OCI-LY7 (cell line): ENCODE measurements at regions not wholly inside any gene's neighbourhood (a gene's known extent, or its start where the extent isn't known, plus 50 kb on each side); places are given as distances from the start of the nearest gene placed in this dataset.

ENCODE experiments used
- BruUV-seq: library from RNA; stranded (reverse); fragments of 400-500 nt; replicated peaks from 2 replicates; lab custom pipeline; 2021; lab: Mats Ljungman, UMichigan
- CTCF ChIA-PET: fragments of 300-600 bp; sonication (Branson Sonifier 250); formaldehyde crosslinking; loops from one replicate; lab custom pipeline; 2022; ENCODE audit warnings: antibody characterized with exemption; ENCODE audit not compliant: unreplicated experiment; lab: Charles Lee
- POLR2A ChIA-PET: fragments of 300-600 bp; sonication (Branson Sonifier 250); formaldehyde crosslinking; loops from one replicate; lab custom pipeline; 2022; ENCODE audit warnings: antibody characterized with exemption; lab: Charles Lee
- DNase-seq: peaks from one replicate; pipeline ENCODE4 v3.0.0-alpha.2; 2015; ENCODE audit warnings: low spot score
- H2AFZ ChIP-seq: fragments of 200-600 bp; sonication (generic), shearing (Covaris generic); 2 replicates; pipeline ENCODE4 v1.6.1; 2014; ENCODE audit warnings: mild to moderate bottlenecking, antibody characterized with exemption, low read length, moderate library complexity
- H3K27ac ChIP-seq: fragments of 200-600 bp; sonication (generic); 2 replicates; pipeline ENCODE4 v1.5.1; 2014; ENCODE audit warnings: mixed run types, low read depth, mild to moderate bottlenecking, moderate library complexity, low read length, inconsistent platforms; ENCODE audit not compliant: poor library complexity, severe bottlenecking
- H3K36me3 ChIP-seq: fragments of 200-600 bp; sonication (generic); 2 replicates; pipeline ENCODE4 v1.6.1; 2014; ENCODE audit warnings: mild to moderate bottlenecking, antibody characterized with exemption, low read length, moderate library complexity, mixed read lengths; ENCODE audit not compliant: insufficient read depth
- H3K4me1 ChIP-seq: fragments of 200-600 bp; sonication (generic); 2 replicates; pipeline ENCODE4 v1.5.1; 2014; ENCODE audit warnings: mild to moderate bottlenecking, low read length; ENCODE audit not compliant: insufficient read depth, poor library complexity, severe bottlenecking
- H3K4me2 ChIP-seq: fragments of 200-600 bp; sonication (generic); 2 replicates; pipeline ENCODE4 v1.6.1; 2014; ENCODE audit warnings: mild to moderate bottlenecking, low read length
- H3K4me3 ChIP-seq: fragments of 200-600 bp; sonication (generic); 2 replicates; pipeline ENCODE4 v1.5.1; 2014; ENCODE audit warnings: mild to moderate bottlenecking, low read depth, low read length; ENCODE audit not compliant: poor library complexity, severe bottlenecking
- H3K79me2 ChIP-seq: fragments of 200-600 bp; sonication (generic); 2 replicates; pipeline ENCODE4 v1.6.1; 2016; ENCODE audit warnings: low read depth, mild to moderate bottlenecking, low read length, moderate library complexity, mixed read lengths; ENCODE audit not compliant: insufficient read depth
- H3K9me2 ChIP-seq: fragments of 200-600 bp; sonication (generic); 2 replicates; pipeline ENCODE4 v1.6.1; 2016; ENCODE audit warnings: mild to moderate bottlenecking, low read length, mixed read lengths; ENCODE audit not compliant: insufficient read depth
- H3K9me3 ChIP-seq: fragments of 200-600 bp; sonication (generic); 2 replicates; pipeline ENCODE4 v1.6.1; 2014; ENCODE audit warnings: mild to moderate bottlenecking, mixed run types, low read length, mixed read lengths
- H4K20me1 ChIP-seq: fragments of 200-600 bp; sonication (generic); 2 replicates; pipeline ENCODE4 v1.6.1; 2014; ENCODE audit warnings: mild to moderate bottlenecking, antibody characterized with exemption, low read length, moderate library complexity, mixed read lengths; ENCODE audit not compliant: insufficient read depth
- CTCF ChIP-seq: fragments of 200-600 bp; sonication (generic); conservative IDR thresholded peaks from 2 replicates; pipeline ENCODE4 v1.5.1; 2014; ENCODE audit warnings: mild to moderate bottlenecking, antibody characterized with exemption, low read length, moderate library complexity, mixed read lengths
- EZH2phosphoT487 ChIP-seq: fragments of 200-600 bp; sonication (generic); IDR thresholded peaks from 2 replicates; pipeline ENCODE4 v1.6.1; 2018; ENCODE audit warnings: low read depth, borderline replicate concordance, mild to moderate bottlenecking, mixed run types, antibody characterized with exemption, low read length, moderate library complexity, mixed read lengths
- intact Hi-C: fragments of 100-400 bp; cut with micrococcal nuclease; formaldehyde crosslinking; loops from one replicate; pipeline ENCODE4 v1.10.0; 2022; ENCODE audit not compliant: unreplicated experiment

GRCh38 chr3:164095279-164095678 is 983.0 kb downstream of the SI start:
- intact Hi-C loops: no loop called here
- H3K27ac ChIP-seq: no peak overlapping the region
- ChIA-PET CTCF (no interaction called here), POLR2A (no interaction called here)
- no peaks in the 10 kb centered on the region for H3K36me3 ChIP-seq
- no peaks in the 10 kb centered on the region for H3K79me2 ChIP-seq
- H2AFZ ChIP-seq: no peak overlapping the region
- no peak overlapping the region for H3K4me2 ChIP-seq
- no peaks in the 10 kb centered on the region for H3K9me2 ChIP-seq
- H3K4me3 ChIP-seq: no peak overlapping the region
- 0 out of 2 replicates have a peak, but pooled peaks cover 4% of the 10 kb centered on the region for H3K9me3 ChIP-seq
- no peaks in the 10 kb centered on the region for H4K20me1 ChIP-seq
- no peak for TF ChIP-seq CTCF
- TF ChIP-seq EZH2phosphoT487: no peak
- no TSS peak for BruUV-seq
- no peak for DNase-seq
- no peaks in the 10 kb centered on the region for H3K4me1 ChIP-seq

GRCh38 chr3:164094546-164094945 is 983.8 kb downstream of the SI start:
- TF ChIP-seq EZH2phosphoT487 (no peak), CTCF (no peak)
- POLR2A ChIA-PET: no interaction called here
- no peak overlapping the region for H3K4me2 ChIP-seq

GRCh38 chr3:164080208-164080607 is 998.1 kb downstream of the SI start:
- Histone ChIP-seq H3K4me3 (no peak overlapping the region), H2AFZ (no peak overlapping the region), H3K9me2 (no peaks in the 10 kb centered on the region), H3K27ac (no peak overlapping the region), H3K79me2 (no peaks in the 10 kb centered on the region), H3K4me2 (no peak overlapping the region), H4K20me1 (no peaks in the 10 kb centered on the region), H3K4me1 (no peaks in the 10 kb centered on the region), H3K36me3 (no peaks in the 10 kb centered on the region), H3K9me3 (no peaks in the 10 kb centered on the region)
- TF ChIP-seq EZH2phosphoT487 (no peak), CTCF (no peak)
- POLR2A ChIA-PET: interaction anchor here (0.8 kb wide), 1 partner anchor 11 kb away, joined by 3 read pairs; no protein-coding TSS in a partner anchor
- intact Hi-C loops: no loop called here
- BruUV-seq: no TSS peak
- DNase-seq: no peak
- CTCF ChIA-PET: no interaction called here

More at GRCh38 chr3:164094546-164094945, 983.8 kb downstream of the SI start:
- Histone ChIP-seq H3K9me2 (no peaks in the 10 kb centered on the region), H2AFZ (no peak overlapping the region), H3K4me1 (no peaks in the 10 kb centered on the region), H3K9me3 (0 out of 2 replicates have a peak, but pooled peaks cover 4% of the 10 kb centered on the region), H3K27ac (no peak overlapping the region), H3K4me3 (no peak overlapping the region), H3K79me2 (no peaks in the 10 kb centered on the region), H3K36me3 (no peaks in the 10 kb centered on the region), H4K20me1 (no peaks in the 10 kb centered on the region)
- BruUV-seq: no TSS peak
- CTCF ChIA-PET: no interaction called here
- intact Hi-C loops: no loop called here
- no peak for DNase-seq
